A549 (cell line): ENCODE measurements at regions not wholly inside any gene's neighbourhood (a gene's known extent, or its start where the extent isn't known, plus 50 kb on each side); places are given as distances from the start of the nearest gene placed in this dataset.

Experiments
- ATAC-seq, 2 experiments: fragments of 200-7000 bp in 1 of 2; fragments of >200 bp in 1 of 2; cut with Nextera tagmentation in 1 of 2; cut with Tn5 transposase in 1 of 2; 3 replicates each; pipeline versions ENCODE4 v1.8.0 to v1.9.1; 2018 to 2020; ENCODE audit warnings: mild to moderate bottlenecking in 1 of 2, moderate library complexity in 1 of 2
- CTCF ChIA-PET: fragments of 300-600 bp; sonication (Branson Sonifier 250); formaldehyde crosslinking; extraction: SDS; loops from one replicate; lab custom pipeline; 2021; ENCODE audit warnings: antibody characterized with exemption, inconsistent platforms; lab: Yijun Ruan, JAX
- POLR2A ChIA-PET: fragments of 350-600 bp; formaldehyde crosslinking; extraction: SDS; loops from one replicate; lab custom pipeline; 2021; ENCODE audit warnings: antibody characterized with exemption, inconsistent platforms; lab: Yijun Ruan, JAX
- DNase-seq, 2 experiments: peaks; one replicate each; pipeline versions ENCODE4 v3.0.0 to v3.0.0-alpha.2; 2011 to 2016; ENCODE audit warnings: low read depth in 1 of 2, low spot score in 1 of 2
- FAIRE-seq: peaks from 2 replicates; lab custom pipeline; 2011; peaks lifted over from hg19 to GRCh38; lab: Jason Lieb, UNC
- H3K27ac ChIP-seq, 2 experiments: fragments of >200 bp; sonication (Bioruptor Twin); formaldehyde crosslinking; 3 replicates each; pipeline ENCODE4 v1.5.1; 2016 to 2017
- H3K4me1 ChIP-seq: fragments of >200 bp; sonication (Bioruptor Twin); formaldehyde crosslinking; 3 replicates; pipeline ENCODE4 v1.6.1; 2016
- H3K4me2 ChIP-seq: fragments of >200 bp; sonication (Bioruptor Twin); formaldehyde crosslinking; 3 replicates; pipeline ENCODE4 v1.6.1; 2016
- H3K4me3 ChIP-seq: fragments of >200 bp; sonication (Bioruptor Twin); formaldehyde crosslinking; 3 replicates; pipeline ENCODE4 v1.5.1; 2016
- H3K9me3 ChIP-seq: fragments of >200 bp; sonication (Bioruptor Twin); formaldehyde crosslinking; 3 replicates; pipeline ENCODE4 v1.6.1; 2016
- CBX8 ChIP-seq: fragments of 200-600 bp; sonication (generic); IDR thresholded peaks from 2 replicates; pipeline ENCODE4 v1.6.1; 2016
- CHD4 ChIP-seq: fragments of 200-600 bp; sonication (generic); IDR thresholded peaks from 2 replicates; pipeline ENCODE4 v1.6.1; 2016; ENCODE audit warnings: antibody characterized with exemption, mild to moderate bottlenecking, borderline replicate concordance
- EHF ChIP-seq: fragments of 250-450 bp; sonication (Bioruptor Pico); IDR thresholded peaks from 2 replicates; pipeline ENCODE4 v1.5.0; 2020; ENCODE audit warnings: mild to moderate bottlenecking
- ELK1 ChIP-seq: fragments of 150-350 bp; IDR thresholded peaks from 2 replicates; pipeline ENCODE4 v1.6.1; 2014; ENCODE audit warnings: low read depth, mild to moderate bottlenecking, low read length
- FOSB ChIP-seq: fragments of 250-450 bp; sonication (Bioruptor Pico); IDR thresholded peaks from 2 replicates; pipeline ENCODE4 v1.5.0; 2020; ENCODE audit warnings: mild to moderate bottlenecking, moderate library complexity
- GATA3 ChIP-seq: IDR thresholded peaks from 2 replicates; pipeline ENCODE4 v1.6.1; 2012; ENCODE audit warnings: borderline replicate concordance
- HEYL ChIP-seq: fragments of 250-450 bp; sonication (Bioruptor Pico); IDR thresholded peaks from 2 replicates; pipeline ENCODE4 v1.8.0; 2021; ENCODE audit warnings: mild to moderate bottlenecking, moderate library complexity
- HOXB13 ChIP-seq: fragments of 250-450 bp; sonication (Bioruptor Pico); IDR thresholded peaks from 2 replicates; pipeline ENCODE4 v1.5.0; 2020; ENCODE audit warnings: low read depth, mild to moderate bottlenecking, moderate library complexity
- JUN ChIP-seq, 2 experiments: fragments of >200 bp; sonication (Bioruptor Twin); formaldehyde crosslinking; IDR thresholded peaks; 2 replicates in 1 of 2; 3 replicates in 1 of 2; pipeline ENCODE4 v1.6.1; 2016 to 2017
- KDM1A ChIP-seq: fragments of 200-600 bp; sonication (generic); IDR thresholded peaks from 2 replicates; pipeline ENCODE4 v1.6.1; 2016; ENCODE audit warnings: low read depth, mild to moderate bottlenecking
- MAZ ChIP-seq: fragments of 150-350 bp; IDR thresholded peaks from 2 replicates; pipeline ENCODE4 v1.6.1; 2014; ENCODE audit warnings: antibody characterized with exemption, low read depth, low read length, borderline replicate concordance
- MYC ChIP-seq: IDR thresholded peaks from 2 replicates; pipeline ENCODE4 v1.6.1; 2012; ENCODE audit warnings: mild to moderate bottlenecking, inconsistent platforms, low read length, improper control_type of control experiment, borderline replicate concordance
- PHF8 ChIP-seq: fragments of 200-600 bp; sonication (generic); IDR thresholded peaks from 2 replicates; pipeline ENCODE4 v1.6.1; 2016; ENCODE audit warnings: low read depth, mild to moderate bottlenecking, antibody characterized with exemption, moderate library complexity, borderline replicate concordance
- RARB ChIP-seq: fragments of 250-450 bp; sonication (Bioruptor Pico); IDR thresholded peaks from 2 replicates; pipeline ENCODE4 v1.8.0; 2021; ENCODE audit warnings: mild to moderate bottlenecking, moderate library complexity
- REST ChIP-seq: fragments of 200-600 bp; sonication (generic); IDR thresholded peaks from 2 replicates; pipeline ENCODE4 v1.6.1; 2016; ENCODE audit warnings: antibody characterized with exemption, mild to moderate bottlenecking, moderate library complexity
- SMC3 ChIP-seq: fragments of >200 bp; sonication (Bioruptor Twin); formaldehyde crosslinking; IDR thresholded peaks from 3 replicates; pipeline ENCODE4 v1.6.1; 2018; ENCODE audit warnings: inconsistent platforms
- ZFP36 ChIP-seq: fragments of 450-650 bp; IDR thresholded peaks from 2 replicates; pipeline ENCODE4 v1.6.1; 2014; ENCODE audit warnings: borderline replicate concordance; ENCODE audit not compliant: partially characterized antibody
- ZNF302 ChIP-seq: fragments of 250-450 bp; sonication (Bioruptor Pico); IDR thresholded peaks from 2 replicates; pipeline ENCODE4 v1.9.0; 2021; ENCODE audit warnings: inconsistent platforms, mild to moderate bottlenecking, moderate library complexity
- WGBS: methylation state at CpG from one replicate; pipeline ENCODE4 v1.1.6; 2017; ENCODE audit errors: missing lambda C conversion rate; 5-methylcytosine and 5-hydroxymethylcytosine counted together

- FAIRE-seq (no peak), DNase-seq (no peak), ATAC-seq (no peak)
- Histone ChIP-seq H3K4me3 (no peak overlapping the region), H3K27ac (no peak overlapping the region), H3K9me3 (no peaks in the 10 kb centered on the region), H3K4me2 (no peak overlapping the region), H3K4me1 (no peaks in the 10 kb centered on the region)
- 5% methylated on average over 6 of the region's 6 CpGs for WGBS
- CTCF ChIA-PET: no interaction called here
- no peak for TF ChIP-seq JUN (IDR thresholded peaks at IDR 0.05)
- POLR2A ChIA-PET: no interaction called here
These were observed 148.3 kb downstream of the KCNA5 start for GRCh38 chr12:5191803-5192538.

GRCh38 chr12:5192726-5193125 lies 149.0 kb downstream of the KCNA5 start:
- Histone ChIP-seq H3K9me3 (no peaks in the 10 kb centered on the region), H3K4me2 (no peak overlapping the region), H3K4me1 (no peaks in the 10 kb centered on the region), H3K4me3 (no peak overlapping the region), H3K27ac (no peak overlapping the region)
- ChIA-PET POLR2A (no interaction called here), CTCF (no interaction called here)
- DNase-seq (no peak), ATAC-seq (no peak), FAIRE-seq (no peak)
- no peak for TF ChIP-seq SMC3
- 6% methylated on average over 2 of the region's 2 CpGs for WGBS

- WGBS: 2% methylated on average over 2 of the region's 2 CpGs
- POLR2A ChIA-PET: no interaction called here
These were observed 150.6 kb downstream of the KCNA5 start for GRCh38 chr12:5194306-5194705.

More at GRCh38 chr12:5194306-5194705, 150.6 kb downstream of the KCNA5 start:
- no peak overlapping the region for H3K4me2 ChIP-seq
- DNase-seq (no peak), ATAC-seq (no peak), FAIRE-seq (no peak)
- TF ChIP-seq RARB (CRISPR knock-in tag) (no peak), CBX8 (no peak), REST (no peak), MYC (no peak), ELK1 (no peak), ZFP36 (no peak), HOXB13 (CRISPR knock-in tag) (no peak), HEYL (no peak), FOSB (CRISPR knock-in tag) (no peak), ZNF302 (no peak), MAZ (no peak), CHD4 (no peak), EHF (CRISPR knock-in tag) (no peak), GATA3 (no peak), PHF8 (no peak), KDM1A (no peak)
- CTCF ChIA-PET: interaction anchor here (1.0 kb wide), 1 partner anchor 30 kb away, joined by 3 read pairs; no protein-coding TSS in a partner anchor
- H3K27ac ChIP-seq: no peak overlapping the region
- H3K4me3 ChIP-seq: no peak overlapping the region
- H3K4me1 ChIP-seq: no peaks in the 10 kb centered on the region
- no peaks in the 10 kb centered on the region for H3K9me3 ChIP-seq
